K562 (cell line): ENCODE measurements at regions not wholly inside any gene's neighbourhood (a gene's known extent, or its start where the extent isn't known, plus 50 kb on each side); places are given as distances from the start of the nearest gene placed in this dataset.

Experiments used
- ATF7 ChIP-seq: fragments of 450-650 bp; IDR thresholded peaks from 2 replicates; pipeline ENCODE4 v1.7.1; 2014; ENCODE audit warnings: mild to moderate bottlenecking, moderate library complexity
- ETV6 ChIP-seq, 3 experiments: fragments of 150-350 bp in 1 of 3; sonication (generic) in 1 of 3; formaldehyde crosslinking in 1 of 3; IDR thresholded peaks; 2 replicates each; pipeline versions ENCODE4 v1.6.1 to v1.8.0; 2014 to 2022; ENCODE audit warnings: borderline replicate concordance in 2 of 3, low read depth in 2 of 3, antibody characterized with exemption in 1 of 3, low read length in 1 of 3, mild to moderate bottlenecking in 1 of 3, missing genetic modification reagents in 1 of 3
- MAFG ChIP-seq: fragments of 450-650 bp; conservative IDR thresholded peaks from 2 replicates; pipeline ENCODE4 v1.6.1; 2016; ENCODE audit warnings: missing genetic modification characterization, missing compliant biosample characterization
- PHF20 ChIP-seq: fragments of 450-650 bp; IDR thresholded peaks from 2 replicates; pipeline ENCODE4 v1.6.1; 2018; ENCODE audit not compliant: partially characterized antibody
- SP1 ChIP-seq: sonication (generic); formaldehyde crosslinking; IDR thresholded peaks from 2 replicates; pipeline ENCODE4 v1.8.1; 2022; ENCODE audit warnings: mild to moderate bottlenecking, missing genetic modification reagents

GRCh38 chr1:98287626-98288025, 366.8 kb upstream of the DPYD start:
- TF ChIP-seq MAFG (tag) (no peak), SP1 (CRISPR knock-in tag) (no peak), ETV6 (IDR thresholded peaks at IDR 0.05; ENCODE audit: borderline replicate concordance in 1 of 2, low read depth in 2 of 2, low read length in 1 of 2) (no peak), ETV6 (CRISPR knock-in tag; IDR thresholded peaks at IDR 0.05; ENCODE audit: borderline replicate concordance) (no peak), ATF7 (no peak), PHF20 (no peak)
